Activated naive CD4-positive, alpha-beta T cell treated with anti-CD3 and anti-CD28 coated beads, Interleukin-2, amount 10 ng/mL, durations not matched to agents 7 days and 5 days (primary cell): ENCODE measurements at regions not wholly inside any gene's neighbourhood (a gene's known extent, or its start where the extent isn't known, plus 50 kb on each side); places are given as distances from the start of the nearest gene placed in this dataset.

Experiments
- CTCF ChIA-PET: fragments of 350-600 bp; sonication (Branson Sonifier 250); formaldehyde crosslinking; loops from one replicate; lab custom pipeline; 2021; ENCODE audit warnings: antibody characterized with exemption; lab: Charles Lee
- DNase-seq: peaks from one replicate; pipeline ENCODE4 v3.0.0-alpha.2; 2020
- H3K27ac Mint-ChIP-seq: one replicate; pipeline ENCODE4 v1.8.0; 2021; ENCODE audit warnings: mild to moderate bottlenecking, moderate library complexity, mixed read lengths
- H3K27me3 Mint-ChIP-seq: one replicate; pipeline ENCODE4 v1.8.0; 2021; ENCODE audit warnings: mild to moderate bottlenecking, mixed read lengths
- H3K36me3 Mint-ChIP-seq: one replicate; pipeline ENCODE4 v1.8.0; 2021; ENCODE audit warnings: mixed read lengths
- H3K4me1 Mint-ChIP-seq: one replicate; pipeline ENCODE4 v1.8.0; 2021; ENCODE audit warnings: mixed read lengths
- H3K4me3 Mint-ChIP-seq: one replicate; pipeline ENCODE4 v1.8.0; 2021; ENCODE audit warnings: mild to moderate bottlenecking, moderate library complexity, mixed read lengths
- H3K9me3 Mint-ChIP-seq: one replicate; pipeline ENCODE4 v1.8.0; 2021; ENCODE audit warnings: mixed read lengths

DNA sequence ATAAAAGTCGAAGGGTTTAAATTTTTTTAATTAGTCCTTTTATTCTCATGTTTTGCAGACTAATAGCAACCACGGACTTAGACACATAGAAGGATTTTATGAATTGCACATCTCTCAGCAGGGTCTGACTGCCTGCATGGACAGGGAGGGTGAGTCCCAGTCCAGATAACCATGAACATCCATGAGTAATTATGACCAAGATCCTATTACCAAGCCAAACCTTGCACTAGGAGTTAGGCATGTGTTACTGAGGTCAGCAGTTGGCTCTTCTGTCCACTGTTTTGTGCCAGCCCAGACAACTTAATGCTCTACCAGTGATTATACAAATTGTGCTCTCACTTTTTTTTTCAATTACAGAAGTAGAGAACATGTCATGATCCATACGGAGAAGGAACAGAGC lies 211.2 kb downstream of the MAFB start:
- DNase-seq: no peak
- H3K36me3 Mint-ChIP-seq: no peaks in the 10 kb centered on the region
- CTCF ChIA-PET: no interaction called here
- no peaks in the 10 kb centered on the region for H3K4me1 Mint-ChIP-seq
- H3K27me3 Mint-ChIP-seq: no peaks in the 10 kb centered on the region
- H3K27ac Mint-ChIP-seq: no peak overlapping the region
- no peak overlapping the region for H3K4me3 Mint-ChIP-seq
- no peaks in the 10 kb centered on the region for H3K9me3 Mint-ChIP-seq

DNA sequence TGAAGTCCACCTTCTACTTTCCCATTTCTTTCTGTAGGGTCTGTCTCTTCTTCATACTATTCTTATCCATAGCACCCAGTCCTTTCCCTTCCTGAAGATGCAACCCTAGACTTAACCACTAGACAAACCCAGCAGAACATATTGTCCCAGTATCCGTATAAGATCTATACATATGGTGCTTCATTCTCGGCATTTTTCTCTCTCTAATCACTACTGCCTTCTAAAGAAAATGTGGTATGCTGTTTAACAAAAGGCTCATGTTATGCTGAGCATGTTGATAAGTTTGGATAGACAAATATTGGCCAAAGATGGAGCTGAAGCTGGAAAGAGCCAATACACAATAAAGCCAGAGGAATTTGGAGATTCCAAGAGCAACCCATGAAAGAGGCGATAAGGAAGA lies 212.6 kb downstream of the MAFB start:
- Mint-ChIP-seq H3K36me3 (no peaks in the 10 kb centered on the region), H3K4me3 (no peak overlapping the region), H3K9me3 (no peaks in the 10 kb centered on the region), H3K4me1 (no peaks in the 10 kb centered on the region), H3K27me3 (no peaks in the 10 kb centered on the region), H3K27ac (no peak overlapping the region)
- DNase-seq: no peak
- CTCF ChIA-PET: no interaction called here

DNA sequence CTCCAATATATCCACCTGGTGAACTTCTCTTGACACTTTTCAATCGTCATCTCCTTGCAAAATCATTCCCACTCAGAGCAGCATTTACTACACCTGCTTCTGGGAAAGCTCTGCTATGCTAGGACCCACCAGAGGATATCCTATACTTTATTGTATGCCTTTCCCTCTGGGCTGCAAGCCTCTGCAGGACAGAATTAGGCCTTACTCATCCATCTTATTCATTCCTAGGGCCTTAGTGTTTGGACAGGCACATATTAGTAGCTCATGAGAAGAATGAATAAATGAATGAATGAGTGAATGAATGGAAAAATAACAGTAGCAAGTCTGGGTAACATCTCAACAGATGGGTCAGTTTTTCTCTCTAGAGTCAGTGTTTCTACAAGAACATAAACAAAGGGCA lies 216.1 kb downstream of the MAFB start:
- H3K4me1 Mint-ChIP-seq: no peaks in the 10 kb centered on the region
- H3K27ac Mint-ChIP-seq: no peak overlapping the region
- CTCF ChIA-PET: no interaction called here
- no peaks in the 10 kb centered on the region for H3K36me3 Mint-ChIP-seq
- no peaks in the 10 kb centered on the region for H3K9me3 Mint-ChIP-seq
- no peaks in the 10 kb centered on the region for H3K27me3 Mint-ChIP-seq
- DNase-seq: no peak
- no peak overlapping the region for H3K4me3 Mint-ChIP-seq

- H3K4me3 Mint-ChIP-seq: no peak overlapping the region
- CTCF ChIA-PET: no interaction called here
- no peak for DNase-seq
- no peak overlapping the region for H3K27ac Mint-ChIP-seq
- H3K36me3 Mint-ChIP-seq: no peaks in the 10 kb centered on the region
- no peaks in the 10 kb centered on the region for H3K9me3 Mint-ChIP-seq
- no peaks in the 10 kb centered on the region for H3K4me1 Mint-ChIP-seq
- H3K27me3 Mint-ChIP-seq: no peaks in the 10 kb centered on the region
Observed at GRCh38 chr20:40471261-40471629, 217.8 kb downstream of the MAFB start.

DNA sequence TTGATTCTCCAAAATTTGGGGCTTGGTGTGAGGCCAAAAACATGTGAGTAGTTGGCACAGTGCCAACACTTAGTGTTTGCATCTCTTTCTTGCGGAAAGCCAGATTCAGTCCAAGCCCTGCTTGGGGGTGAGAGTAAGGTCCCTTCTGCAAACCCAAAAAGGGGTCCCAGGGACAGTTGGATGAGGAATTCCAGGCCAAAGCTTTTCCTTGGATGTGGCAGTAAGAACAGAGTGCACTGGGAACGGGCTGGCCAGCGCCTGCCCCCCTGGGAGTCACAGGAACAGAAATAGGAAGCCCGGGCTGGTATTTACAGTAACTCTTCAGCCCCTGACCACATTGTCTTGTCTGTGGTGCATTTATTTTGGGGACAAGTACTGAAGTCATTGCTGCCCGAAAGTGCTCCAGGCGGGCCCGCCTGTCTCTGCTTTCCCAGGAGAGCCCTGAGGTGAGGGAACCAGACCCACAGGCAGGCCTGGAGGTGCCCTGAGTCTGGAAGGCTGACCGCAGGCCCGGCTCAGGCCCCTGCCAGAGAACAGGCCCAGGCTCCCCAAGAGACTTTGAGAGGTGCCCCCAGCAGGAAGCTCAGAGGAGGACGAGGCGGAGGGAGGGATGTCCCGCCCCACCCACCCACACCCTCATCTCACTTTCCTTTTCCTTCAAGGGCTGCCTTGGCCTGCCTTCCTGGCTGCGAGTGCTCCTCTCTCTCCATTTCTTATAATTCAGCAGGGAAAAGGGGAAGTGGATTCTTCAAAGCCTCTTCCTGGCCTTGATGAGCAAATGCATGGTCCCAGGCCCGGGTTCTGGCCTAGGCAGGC lies 218.4 kb downstream of the MAFB start:
- no peaks in the 10 kb centered on the region for H3K4me1 Mint-ChIP-seq
- H3K27ac Mint-ChIP-seq: no peak overlapping the region
- no peak overlapping the region for H3K4me3 Mint-ChIP-seq
- H3K27me3 Mint-ChIP-seq: no peaks in the 10 kb centered on the region
- CTCF ChIA-PET: no interaction called here
- no peaks in the 10 kb centered on the region for H3K9me3 Mint-ChIP-seq
- DNase-seq: no peak
- H3K36me3 Mint-ChIP-seq: no peaks in the 10 kb centered on the region

DNA sequence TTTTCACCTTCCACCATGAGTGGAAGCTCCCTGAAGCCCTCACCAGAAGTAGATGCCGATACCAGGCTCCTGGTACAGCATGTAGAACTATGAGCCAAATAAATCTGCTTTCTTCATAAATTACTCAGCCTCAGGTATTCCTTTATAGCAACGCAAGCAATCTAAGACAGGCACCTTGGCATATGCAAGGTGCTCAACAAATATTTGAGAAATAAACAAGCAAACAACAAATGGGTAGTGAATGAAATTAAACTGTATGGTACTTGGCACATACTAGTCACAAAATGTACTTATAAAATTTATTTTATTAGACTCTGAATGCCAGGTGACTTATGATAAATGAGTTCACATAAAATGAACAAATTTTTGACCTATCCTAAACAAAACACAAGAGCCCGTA lies 220.3 kb downstream of the MAFB start:
- Mint-ChIP-seq H3K27me3 (no peaks in the 10 kb centered on the region), H3K27ac (no peak overlapping the region), H3K4me1 (no peaks in the 10 kb centered on the region), H3K9me3 (no peaks in the 10 kb centered on the region), H3K4me3 (no peak overlapping the region), H3K36me3 (no peaks in the 10 kb centered on the region)
- DNase-seq: no peak
- CTCF ChIA-PET: no interaction called here

- Mint-ChIP-seq H3K9me3 (no peaks in the 10 kb centered on the region), H3K4me3 (no peak overlapping the region), H3K27ac (no peak overlapping the region), H3K27me3 (no peaks in the 10 kb centered on the region), H3K36me3 (no peaks in the 10 kb centered on the region), H3K4me1 (no peaks in the 10 kb centered on the region)
- CTCF ChIA-PET: no interaction called here
- no peak for DNase-seq
Observed at GRCh38 chr20:40467703-40468411, 221.2 kb downstream of the MAFB start.

- Mint-ChIP-seq H3K27ac (no peak overlapping the region), H3K9me3 (no peaks in the 10 kb centered on the region), H3K36me3 (no peaks in the 10 kb centered on the region), H3K4me1 (no peaks in the 10 kb centered on the region), H3K4me3 (no peak overlapping the region), H3K27me3 (no peaks in the 10 kb centered on the region)
- DNase-seq: no peak
- CTCF ChIA-PET: no interaction called here
Observed at GRCh38 chr20:40467067-40467466, 222.0 kb downstream of the MAFB start.

DNA sequence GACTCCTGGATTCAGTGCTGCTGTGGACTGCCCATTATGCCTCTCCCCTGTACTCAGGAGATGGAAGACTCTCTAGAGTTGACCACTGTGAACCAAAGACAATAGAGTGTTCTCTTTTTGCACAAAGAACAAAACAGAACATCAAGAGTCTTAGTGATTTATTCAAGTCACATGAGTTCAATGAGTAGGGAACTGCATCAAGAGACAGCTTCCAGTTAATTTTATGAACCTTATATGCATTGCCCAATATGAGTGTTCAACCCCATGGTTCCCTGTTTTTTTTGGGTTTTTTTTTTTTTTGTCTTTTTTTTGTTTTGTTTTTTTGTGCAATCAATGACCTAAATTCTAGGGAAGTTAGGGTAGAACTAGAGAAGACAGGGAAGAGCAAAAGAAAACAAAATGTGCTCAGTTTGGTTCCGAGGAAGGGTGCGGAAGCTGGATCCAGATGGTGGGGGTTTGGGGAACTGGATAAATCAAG lies 224.3 kb downstream of the MAFB start:
- H3K27me3 Mint-ChIP-seq: no peaks in the 10 kb centered on the region
- H3K27ac Mint-ChIP-seq: no peak overlapping the region
- CTCF ChIA-PET: no interaction called here
- no peak for DNase-seq
- H3K4me3 Mint-ChIP-seq: no peak overlapping the region
- no peaks in the 10 kb centered on the region for H3K9me3 Mint-ChIP-seq
- no peaks in the 10 kb centered on the region for H3K36me3 Mint-ChIP-seq
- H3K4me1 Mint-ChIP-seq: no peaks in the 10 kb centered on the region

GRCh38 chr20:40463171-40463570 lies 225.9 kb downstream of the MAFB start:
- no peak overlapping the region for H3K27ac Mint-ChIP-seq
- H3K4me1 Mint-ChIP-seq: no peaks in the 10 kb centered on the region
- CTCF ChIA-PET: no interaction called here
- no peaks in the 10 kb centered on the region for H3K9me3 Mint-ChIP-seq
- no peaks in the 10 kb centered on the region for H3K27me3 Mint-ChIP-seq
- H3K36me3 Mint-ChIP-seq: no peaks in the 10 kb centered on the region
- H3K4me3 Mint-ChIP-seq: no peak overlapping the region
- no peak for DNase-seq

DNA sequence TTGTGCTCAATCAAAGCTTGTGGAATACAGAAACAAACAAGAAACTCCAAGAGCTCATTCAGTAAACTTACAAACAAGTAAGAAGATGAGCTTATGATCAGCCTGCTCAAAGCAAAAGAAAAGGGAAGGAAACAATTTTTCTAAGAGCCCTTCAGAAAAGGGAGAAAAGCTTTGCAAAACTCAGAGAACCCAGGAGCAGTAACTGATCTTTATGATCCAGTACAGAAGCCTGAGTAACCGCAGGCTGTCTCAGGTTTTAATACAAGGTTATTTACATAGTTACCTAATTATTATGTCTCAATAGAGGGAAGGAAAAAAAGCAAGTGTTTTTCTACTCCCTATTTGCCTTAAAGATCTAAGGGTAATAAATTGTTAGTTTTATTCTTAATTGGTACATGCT lies 226.5 kb downstream of the MAFB start:
- CTCF ChIA-PET: no interaction called here
- Mint-ChIP-seq H3K27ac (no peak overlapping the region), H3K4me1 (no peaks in the 10 kb centered on the region), H3K36me3 (no peaks in the 10 kb centered on the region), H3K9me3 (no peaks in the 10 kb centered on the region), H3K4me3 (no peak overlapping the region), H3K27me3 (no peaks in the 10 kb centered on the region)
- DNase-seq: no peak

GRCh38 chr20:40459299-40459698 lies 229.7 kb downstream of the MAFB start:
- no peak for DNase-seq
- Mint-ChIP-seq H3K27ac (no peak overlapping the region), H3K4me3 (no peak overlapping the region), H3K27me3 (no peaks in the 10 kb centered on the region), H3K4me1 (no peaks in the 10 kb centered on the region), H3K36me3 (no peaks in the 10 kb centered on the region), H3K9me3 (no peaks in the 10 kb centered on the region)
- CTCF ChIA-PET: no interaction called here

- H3K9me3 Mint-ChIP-seq: no peaks in the 10 kb centered on the region
Observed at GRCh38 chr20:40457404-40457803, 231.6 kb downstream of the MAFB start.

GRCh38 chr20:40452758-40453157 lies 236.3 kb downstream of the MAFB start:
- H3K27me3 Mint-ChIP-seq: no peaks in the 10 kb centered on the region
- CTCF ChIA-PET: no interaction called here
- no peak overlapping the region for H3K27ac Mint-ChIP-seq
- DNase-seq: no peak
- H3K36me3 Mint-ChIP-seq: no peaks in the 10 kb centered on the region
- no peaks in the 10 kb centered on the region for H3K4me1 Mint-ChIP-seq
- H3K4me3 Mint-ChIP-seq: no peak overlapping the region
- H3K9me3 Mint-ChIP-seq: no peaks in the 10 kb centered on the region

More at GRCh38 chr20:40457404-40457803, 231.6 kb downstream of the MAFB start:
- CTCF ChIA-PET: interaction anchor here (0.6 kb wide), 1 partner anchor 285 kb away, joined by 3 read pairs; no protein-coding TSS in a partner anchor
- H3K4me1 Mint-ChIP-seq: no peaks in the 10 kb centered on the region
- H3K36me3 Mint-ChIP-seq: no peaks in the 10 kb centered on the region
- no peaks in the 10 kb centered on the region for H3K27me3 Mint-ChIP-seq
- H3K27ac Mint-ChIP-seq: no peak overlapping the region
- no peak overlapping the region for H3K4me3 Mint-ChIP-seq
- no peak for DNase-seq

GRCh38 chr20:40451552-40451951 lies 237.5 kb downstream of the MAFB start:
- Mint-ChIP-seq H3K4me1 (no peaks in the 10 kb centered on the region), H3K27ac (no peak overlapping the region), H3K27me3 (no peaks in the 10 kb centered on the region), H3K36me3 (no peaks in the 10 kb centered on the region), H3K4me3 (no peak overlapping the region), H3K9me3 (no peaks in the 10 kb centered on the region)
- CTCF ChIA-PET: interaction anchor here (0.6 kb wide), 1 partner anchor 8 kb away, joined by 5 read pairs; no protein-coding TSS in a partner anchor
- DNase-seq: no peak
